ENCODE measurements at regions not wholly inside any gene's neighbourhood (a gene's known extent, or its start where the extent isn't known, plus 50 kb on each side); places are given as distances from the start of the nearest gene placed in this dataset.

DNA sequence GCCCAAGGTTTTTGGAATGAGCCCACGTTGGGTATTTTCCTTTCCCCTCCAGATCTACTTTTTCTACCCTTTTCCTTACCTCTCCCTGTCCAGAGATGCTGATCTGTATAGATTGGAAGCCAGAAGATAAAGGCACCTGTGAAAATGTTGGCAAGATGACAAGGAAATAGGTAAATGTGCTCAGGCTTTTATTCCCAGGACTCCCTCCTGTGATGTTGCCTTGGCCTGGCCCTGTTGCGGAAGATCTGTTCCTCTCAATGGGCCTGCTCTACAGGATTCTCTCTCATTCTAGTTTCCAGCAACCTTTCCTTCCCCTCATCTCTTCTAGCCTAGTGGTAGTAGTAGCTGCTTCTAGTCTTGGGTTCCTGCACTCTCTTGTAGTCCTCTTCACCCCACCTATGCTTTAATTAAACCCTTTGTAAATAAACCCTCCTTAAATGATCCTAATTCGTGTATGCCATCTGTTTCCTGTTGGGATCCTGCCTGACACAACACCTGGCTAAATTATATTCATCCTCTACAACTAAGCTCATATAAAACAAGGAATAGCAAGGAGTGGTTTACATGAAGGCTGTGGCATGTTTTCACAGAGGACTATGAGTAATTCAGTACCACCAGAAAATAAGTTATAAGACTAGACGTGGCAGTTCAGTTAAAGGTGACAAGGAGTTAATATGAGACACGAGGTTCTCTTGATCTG lies 95.7 kb upstream of the MAOA start:
- no peak overlapping the region for H3K27ac ChIP-seq
- no peaks in the 10 kb centered on the region for H3K27me3 ChIP-seq
- TF ChIP-seq EP300 (IDR thresholded peaks at IDR 0.05) (no peak), POLR2AphosphoS5 (IDR thresholded peaks at IDR 0.05) (no peak), POLR2A (IDR thresholded peaks at IDR 0.05) (no peak)
- TF ChIP-seq, protein P1, sequence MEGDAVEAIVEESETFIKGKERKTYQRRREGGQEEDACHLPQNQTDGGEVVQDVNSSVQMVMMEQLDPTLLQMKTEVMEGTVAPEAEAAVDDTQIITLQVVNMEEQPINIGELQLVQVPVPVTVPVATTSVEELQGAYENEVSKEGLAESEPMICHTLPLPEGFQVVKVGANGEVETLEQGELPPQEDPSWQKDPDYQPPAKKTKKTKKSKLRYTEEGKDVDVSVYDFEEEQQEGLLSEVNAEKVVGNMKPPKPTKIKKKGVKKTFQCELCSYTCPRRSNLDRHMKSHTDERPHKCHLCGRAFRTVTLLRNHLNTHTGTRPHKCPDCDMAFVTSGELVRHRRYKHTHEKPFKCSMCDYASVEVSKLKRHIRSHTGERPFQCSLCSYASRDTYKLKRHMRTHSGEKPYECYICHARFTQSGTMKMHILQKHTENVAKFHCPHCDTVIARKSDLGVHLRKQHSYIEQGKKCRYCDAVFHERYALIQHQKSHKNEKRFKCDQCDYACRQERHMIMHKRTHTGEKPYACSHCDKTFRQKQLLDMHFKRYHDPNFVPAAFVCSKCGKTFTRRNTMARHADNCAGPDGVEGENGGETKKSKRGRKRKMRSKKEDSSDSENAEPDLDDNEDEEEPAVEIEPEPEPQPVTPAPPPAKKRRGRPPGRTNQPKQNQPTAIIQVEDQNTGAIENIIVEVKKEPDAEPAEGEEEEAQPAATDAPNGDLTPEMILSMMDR (IDR thresholded peaks at IDR 0.05), result no peak
- no peaks in the 10 kb centered on the region for H3K36me3 ChIP-seq
- H3K4me1 ChIP-seq, result peaks cover 0 to 4% (median 0%) of the 10 kb centered on the region in 4 donors
- no peaks in the 10 kb centered on the region for H3K9me3 ChIP-seq
- no peak for ATAC-seq (ENCODE audit: low FRiP score in 2 of 2)
- H3K4me3 ChIP-seq, result no peak overlapping the region
- DNase-seq, result no peak
- WGBS, 2 donors, result 63 to 77% methylated on average over 5 of the region's 5 CpGs

DNA sequence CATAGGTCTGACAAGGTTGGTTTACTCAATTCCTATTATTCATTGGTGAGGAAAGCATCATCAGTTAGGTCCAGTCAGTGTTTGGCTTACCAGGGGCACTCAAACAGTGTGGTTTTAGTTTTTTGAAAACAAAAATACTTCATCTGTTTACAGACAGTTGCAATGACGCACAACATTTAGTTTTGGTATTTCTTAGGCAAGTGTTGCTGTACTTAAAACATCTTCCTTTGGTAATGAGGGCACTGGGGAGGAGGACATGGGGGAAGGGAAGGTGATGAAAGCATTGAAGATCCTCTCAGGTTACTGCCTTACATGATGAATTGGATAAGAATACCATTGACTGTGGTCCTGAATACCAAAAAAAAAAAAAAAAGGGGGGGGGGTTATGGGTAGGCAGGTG lies 93.7 kb upstream of the MAOA start:
- WGBS, 2 donors, result 50 to 80% methylated on average over 1 of the region's 1 CpG
- no peak overlapping the region for H3K27ac ChIP-seq
- no peaks in the 10 kb centered on the region for H3K9me3 ChIP-seq
- H3K4me1 ChIP-seq, result peaks cover 0 to 4% (median 0%) of the 10 kb centered on the region in 4 donors
- H3K4me3 ChIP-seq, result no peak overlapping the region
- TF ChIP-seq EP300 (IDR thresholded peaks at IDR 0.05) (no peak), POLR2AphosphoS5 (IDR thresholded peaks at IDR 0.05) (no peak), POLR2A (IDR thresholded peaks at IDR 0.05) (no peak)
- TF ChIP-seq, protein P1 (IDR thresholded peaks at IDR 0.05), result no peak
- no peak for ATAC-seq (ENCODE audit: low FRiP score in 2 of 2)
- no peak for DNase-seq
- H3K27me3 ChIP-seq, result no peaks in the 10 kb centered on the region
- H3K36me3 ChIP-seq, result no peaks in the 10 kb centered on the region

DNA sequence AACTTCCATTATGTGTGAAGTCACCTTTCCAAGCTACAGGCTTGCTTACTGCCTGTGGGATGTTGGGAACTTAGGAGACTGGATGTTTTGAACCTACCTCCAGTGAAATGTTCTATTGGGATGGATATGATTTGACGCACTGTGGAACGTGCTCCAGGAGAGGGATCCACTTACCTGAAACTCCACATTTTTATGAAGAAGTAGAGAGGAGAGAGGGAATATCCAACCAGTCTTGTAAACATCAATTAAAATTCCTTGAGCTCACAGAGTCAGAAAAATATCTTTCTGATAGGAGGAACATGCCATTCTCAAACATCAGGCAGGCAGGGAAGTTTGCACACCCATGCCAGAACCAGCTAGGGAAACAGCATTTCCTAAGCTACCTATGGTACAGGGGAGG lies 91.1 kb upstream of the MAOA start:
- DNase-seq (no peak), ATAC-seq (ENCODE audit: low FRiP score in 2 of 2) (no peak)
- Histone ChIP-seq H3K27me3 (no peaks in the 10 kb centered on the region), H3K27ac (no peak overlapping the region), H3K36me3 (no peaks in the 10 kb centered on the region), H3K4me3 (no peak overlapping the region), H3K9me3 (no peaks in the 10 kb centered on the region), H3K4me1 (peaks cover 0 to under 1% (median 0%) of the 10 kb centered on the region in 4 donors)
- TF ChIP-seq, protein P1 (IDR thresholded peaks at IDR 0.05), result no peak
- TF ChIP-seq POLR2AphosphoS5 (IDR thresholded peaks at IDR 0.05), result no peak
- TF ChIP-seq POLR2A (IDR thresholded peaks at IDR 0.05), result no peak
- TF ChIP-seq EP300 (IDR thresholded peaks at IDR 0.05), result no peak
- 66% methylated on average over 2 of the region's 2 CpGs for WGBS, 2 donors

DNA sequence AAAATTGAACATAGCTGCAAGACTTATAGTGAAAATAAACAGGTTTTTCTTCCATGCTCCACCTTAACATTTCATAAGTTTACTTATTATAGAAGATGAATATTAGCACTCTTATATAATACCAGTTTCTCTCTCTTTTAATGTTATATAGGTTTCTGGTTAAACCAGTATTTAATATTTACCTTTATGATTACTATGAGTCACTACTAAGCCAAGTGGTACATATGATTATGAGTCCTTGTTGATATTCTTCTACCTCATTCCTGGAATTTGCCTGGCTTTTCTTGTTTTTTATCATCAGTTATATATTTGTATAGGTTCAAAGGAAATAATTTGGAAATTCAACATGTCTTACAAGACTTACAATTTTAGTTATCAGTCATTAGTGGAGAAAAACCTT lies 89.9 kb upstream of the MAOA start:
- DNase-seq, result no peak
- Histone ChIP-seq H3K9me3 (no peaks in the 10 kb centered on the region), H3K4me3 (no peak overlapping the region), H3K4me1 (no peaks in the 10 kb centered on the region), H3K27ac (no peak overlapping the region), H3K36me3 (no peaks in the 10 kb centered on the region), H3K27me3 (no peaks in the 10 kb centered on the region)
- ATAC-seq (ENCODE audit: low FRiP score in 2 of 2), result no peak
- TF ChIP-seq EP300 (IDR thresholded peaks at IDR 0.05) (no peak), POLR2AphosphoS5 (IDR thresholded peaks at IDR 0.05) (no peak), POLR2A (IDR thresholded peaks at IDR 0.05) (no peak)
- TF ChIP-seq, protein P1 (IDR thresholded peaks at IDR 0.05), result no peak

DNA sequence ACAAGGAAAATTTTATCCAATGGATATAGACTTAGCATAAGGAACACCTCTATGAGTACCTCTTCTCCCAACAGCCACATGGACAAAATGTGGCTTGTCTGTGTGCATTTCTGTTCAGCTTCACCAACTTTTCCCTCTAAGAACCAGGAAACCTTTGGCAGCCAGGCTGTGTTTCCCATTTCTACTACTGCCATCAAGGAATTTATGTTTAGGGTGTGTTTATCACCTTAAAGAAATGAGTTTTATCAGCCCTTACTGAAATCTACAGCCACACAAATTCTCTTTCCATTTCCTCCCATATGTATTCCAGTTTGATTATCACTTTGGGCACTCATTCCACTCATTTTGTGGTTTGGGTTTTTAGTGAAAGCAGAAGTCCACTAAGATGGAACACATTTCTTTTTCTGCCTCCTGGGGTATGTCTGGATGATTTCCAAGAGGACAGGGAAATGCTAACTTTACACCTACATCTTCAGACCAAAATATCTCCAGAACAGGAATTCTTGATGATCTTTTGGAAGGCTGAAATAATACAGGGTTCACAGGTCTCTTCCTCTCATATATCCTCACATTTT lies 82.6 kb upstream of the MAOA start:
- Histone ChIP-seq H3K36me3 (no peaks in the 10 kb centered on the region), H3K4me1 (no peaks in the 10 kb centered on the region), H3K4me3 (no peak overlapping the region), H3K27me3 (no peaks in the 10 kb centered on the region), H3K27ac (no peak overlapping the region), H3K9me3 (no peaks in the 10 kb centered on the region)
- ATAC-seq (ENCODE audit: low FRiP score in 2 of 2) (no peak), DNase-seq (no peak)
- TF ChIP-seq EP300 (IDR thresholded peaks at IDR 0.05), result no peak
- TF ChIP-seq POLR2AphosphoS5 (IDR thresholded peaks at IDR 0.05), result no peak
- no peak for TF ChIP-seq POLR2A (IDR thresholded peaks at IDR 0.05)
- TF ChIP-seq, protein P1 (IDR thresholded peaks at IDR 0.05), result no peak
